NAMALWA (cell line): ENCODE measurements at regions not wholly inside any gene's neighbourhood (a gene's known extent, or its start where the extent isn't known, plus 50 kb on each side); places are given as distances from the start of the nearest gene placed in this dataset.
A peak's percentile ranks its signal among the peaks of the same experiment; 100 is the strongest.

Experiments
- DNase-seq: peaks from one replicate; pipeline ENCODE4 v3.0.0-alpha.2; 2015; ENCODE audit warnings: low spot score

- DNase-seq = no peak
Measured at GRCh38 chr21:35366394-35367080, 317.4 kb upstream of the RUNX1 start.

- DNase-seq = no peak
Measured at GRCh38 chr21:35363458-35363857, 314.4 kb upstream of the RUNX1 start.

GRCh38 chr21:35361988-35362387, 312.9 kb upstream of the RUNX1 start:
- no peak for DNase-seq

GRCh38 chr21:35360870-35361570, 311.9 kb upstream of the RUNX1 start:
- DNase-seq = no peak

GRCh38 chr21:35359076-35359475, 310.0 kb upstream of the RUNX1 start:
- no peak for DNase-seq

DNA sequence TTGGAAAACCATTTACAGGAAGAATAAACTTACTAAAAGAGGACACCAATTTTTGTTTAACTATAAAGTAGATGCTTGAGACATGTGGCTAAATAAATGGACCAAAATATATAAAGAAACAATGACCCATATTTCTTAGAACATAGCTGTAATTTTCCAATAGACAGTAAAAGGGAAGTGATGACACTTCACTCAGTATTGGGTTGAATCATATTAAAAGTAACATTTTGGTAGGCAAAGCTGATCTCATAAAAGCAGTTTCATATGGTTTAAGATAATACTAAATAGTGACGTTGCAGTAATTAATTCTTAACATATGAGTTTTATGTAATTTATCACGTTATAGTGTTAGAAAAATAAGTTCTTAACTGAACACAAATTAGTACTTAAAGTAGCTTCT, 308.9 kb upstream of the RUNX1 start:
- DNase-seq = peak; percentile 15

- no peak for DNase-seq
Measured at GRCh38 chr21:35357041-35357780, 308.1 kb upstream of the RUNX1 start.

GRCh38 chr21:35354078-35354477, 305.0 kb upstream of the RUNX1 start:
- DNase-seq = no peak

- DNase-seq = no peak
Measured at GRCh38 chr21:35352793-35353192, 303.7 kb upstream of the RUNX1 start.

GRCh38 chr21:35352066-35352770, 303.1 kb upstream of the RUNX1 start:
- no peak for DNase-seq

- no peak for DNase-seq
Measured at GRCh38 chr21:35351434-35351833, 302.3 kb upstream of the RUNX1 start.

- no peak for DNase-seq
Measured at GRCh38 chr21:35350965-35351364, 301.9 kb upstream of the RUNX1 start.

GRCh38 chr21:35349376-35350080, 300.4 kb upstream of the RUNX1 start:
- no peak for DNase-seq

DNA sequence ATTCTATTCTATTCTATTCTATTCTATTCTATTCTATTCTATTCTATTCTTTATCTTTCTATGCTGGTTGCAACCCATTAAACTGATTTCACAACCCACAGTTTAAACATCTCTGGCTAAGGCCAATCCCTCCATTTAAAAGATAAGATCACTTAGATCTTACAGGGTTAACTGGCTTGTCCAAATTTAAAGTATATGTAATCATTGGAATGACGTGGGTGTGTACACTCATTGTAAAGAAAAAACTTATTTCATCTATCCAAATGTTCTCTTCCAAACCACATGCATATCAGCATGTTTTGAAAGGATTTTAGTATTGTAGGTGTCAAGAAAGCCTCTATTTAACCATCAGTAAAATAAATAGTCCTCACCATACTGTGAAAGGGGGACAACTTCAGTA, 299.6 kb upstream of the RUNX1 start:
- DNase-seq = no peak

GRCh38 chr21:35346697-35347096, 297.6 kb upstream of the RUNX1 start:
- no peak for DNase-seq

- no peak for DNase-seq
Measured at GRCh38 chr21:35345954-35346353, 296.9 kb upstream of the RUNX1 start.

DNA sequence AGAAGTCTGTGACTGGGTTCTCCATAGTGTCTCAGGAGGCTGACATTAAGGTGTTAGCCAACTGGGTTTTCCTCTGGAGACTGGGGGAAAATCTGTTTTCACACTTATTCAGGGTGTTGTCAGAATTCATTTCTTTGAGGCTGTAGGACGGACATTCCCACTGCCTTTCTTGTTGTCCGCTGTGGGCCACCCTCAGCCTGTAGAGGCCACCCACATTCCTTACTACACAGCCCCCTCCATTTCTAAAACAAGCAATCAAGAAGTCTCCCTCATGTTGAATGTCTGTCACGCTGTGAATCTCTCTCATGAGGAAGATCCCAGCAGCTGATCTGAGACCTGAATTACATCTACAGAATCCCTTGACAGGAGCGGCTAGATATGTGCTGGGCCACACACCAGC, 295.5 kb upstream of the RUNX1 start:
- DNase-seq = no peak

DNA sequence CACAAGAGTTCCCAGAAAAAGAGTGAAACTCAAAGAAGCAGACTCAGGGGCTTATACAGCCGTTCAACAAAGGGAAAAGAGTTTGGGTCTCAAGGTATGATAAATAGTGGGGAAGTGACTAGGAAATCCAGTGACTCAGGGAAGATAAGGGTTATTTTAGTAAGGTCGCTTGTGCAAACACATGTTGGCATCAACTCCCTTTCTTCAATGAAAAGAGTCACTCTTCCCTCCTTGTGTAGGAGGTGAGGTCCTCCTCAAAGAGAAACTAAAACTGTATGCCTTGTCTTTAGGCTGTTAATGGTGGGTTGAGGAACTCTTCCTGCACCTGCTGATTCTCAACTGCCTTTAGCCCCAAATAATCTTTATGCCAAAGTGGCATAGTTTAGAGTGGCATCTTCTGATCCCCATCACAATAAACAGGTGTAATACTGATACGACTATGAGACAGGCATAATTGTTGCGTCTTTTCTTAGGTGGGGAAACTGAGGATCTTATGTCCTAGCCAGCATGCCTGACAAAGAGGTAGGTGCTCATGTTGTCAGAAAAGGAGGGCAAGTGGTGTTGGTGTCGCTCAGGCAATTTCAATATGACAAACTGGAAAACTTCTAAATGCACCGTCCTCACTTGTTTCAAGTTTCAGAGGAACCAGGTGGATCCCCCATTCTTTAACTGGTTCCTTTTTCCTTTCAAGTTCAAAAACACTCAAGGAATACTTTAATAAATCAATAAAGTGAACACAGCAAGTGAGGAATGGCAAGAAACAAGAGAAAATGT, 294.1 kb upstream of the RUNX1 start:
- DNase-seq = no peak

- peak; percentile 54 for DNase-seq
Measured at GRCh38 chr21:35342440-35342839, 293.3 kb upstream of the RUNX1 start.

DNA sequence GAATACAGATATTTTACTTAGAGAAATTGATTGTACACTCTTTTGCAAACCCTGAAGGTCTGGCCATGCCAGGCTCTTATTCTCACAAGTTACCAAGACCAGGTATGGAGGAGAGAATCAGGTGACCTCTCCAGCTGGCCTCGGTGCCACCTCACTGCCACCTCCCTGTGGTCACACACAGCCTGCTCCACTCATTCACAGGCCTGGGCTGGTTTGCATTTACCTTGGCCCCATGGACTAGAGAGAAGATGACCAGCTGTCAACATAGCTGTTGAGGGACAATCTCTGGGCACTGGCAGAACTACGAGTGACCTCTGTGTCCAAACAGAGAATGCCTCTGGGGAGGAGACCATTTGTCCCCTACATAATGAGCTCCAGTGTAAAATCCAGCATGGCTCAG, 291.2 kb upstream of the RUNX1 start:
- no peak for DNase-seq
